ENCODE measurements at regions not wholly inside any gene's neighbourhood (a gene's known extent, or its start where the extent isn't known, plus 50 kb on each side); places are given as distances from the start of the nearest gene placed in this dataset.

- DNase-seq (ENCODE audit: low read depth, low spot score) = no peak
- TF ChIP-seq CTCF (IDR thresholded peaks at IDR 0.05; ENCODE audit: low read depth, low read length) = no peak
- in situ Hi-C loops (cut with HindIII; ENCODE audit: low sequenced_read_pairs) = no loop called here
- H3K4me3 ChIP-seq (ENCODE audit: low read depth, low read length) = no peak overlapping the region
Measured at GRCh38 chr5:3068401-3068800, 316.9 kb upstream of the IRX2 start.

GRCh38 chr5:3060283-3060682 is 308.8 kb upstream of the IRX2 start:
- no peak overlapping the region for H3K4me3 ChIP-seq (ENCODE audit: low read depth, low read length)
- DNase-seq (ENCODE audit: low read depth, low spot score) = no peak
- no peak for TF ChIP-seq CTCF (IDR thresholded peaks at IDR 0.05; ENCODE audit: low read depth, low read length)
- in situ Hi-C loops (cut with HindIII; ENCODE audit: low sequenced_read_pairs) = no loop called here

GRCh38 chr5:3059488-3059887 is 308.0 kb upstream of the IRX2 start:
- no peak for DNase-seq (ENCODE audit: low read depth, low spot score)
- H3K4me3 ChIP-seq (ENCODE audit: low read depth, low read length) = no peak overlapping the region
- TF ChIP-seq CTCF (IDR thresholded peaks at IDR 0.05; ENCODE audit: low read depth, low read length) = no peak
- in situ Hi-C loops (cut with HindIII; ENCODE audit: low sequenced_read_pairs) = no loop called here

- in situ Hi-C loops (cut with HindIII; ENCODE audit: low sequenced_read_pairs) = no loop called here
- H3K4me3 ChIP-seq (ENCODE audit: low read depth, low read length) = no peak overlapping the region
- no peak for TF ChIP-seq CTCF (IDR thresholded peaks at IDR 0.05; ENCODE audit: low read depth, low read length)
- no peak for DNase-seq (ENCODE audit: low read depth, low spot score)
Measured at GRCh38 chr5:3058942-3059341, 307.5 kb upstream of the IRX2 start.

- no peak overlapping the region for H3K4me3 ChIP-seq (ENCODE audit: low read depth, low read length)
- in situ Hi-C loops (cut with HindIII; ENCODE audit: low sequenced_read_pairs) = no loop called here
- TF ChIP-seq CTCF (IDR thresholded peaks at IDR 0.05; ENCODE audit: low read depth, low read length) = no peak
- no peak for DNase-seq (ENCODE audit: low read depth, low spot score)
Measured at GRCh38 chr5:3056866-3057265, 305.4 kb upstream of the IRX2 start.

GRCh38 chr5:3051400-3051799 is 299.9 kb upstream of the IRX2 start:
- no peak overlapping the region for H3K4me3 ChIP-seq (ENCODE audit: low read depth, low read length)
- TF ChIP-seq CTCF (IDR thresholded peaks at IDR 0.05; ENCODE audit: low read depth, low read length) = no peak
- DNase-seq (ENCODE audit: low read depth, low spot score) = no peak
- in situ Hi-C loops (cut with HindIII; ENCODE audit: low sequenced_read_pairs) = no loop called here

GRCh38 chr5:3050863-3051262 is 299.4 kb upstream of the IRX2 start:
- no peak overlapping the region for H3K4me3 ChIP-seq (ENCODE audit: low read depth, low read length)
- in situ Hi-C loops (cut with HindIII; ENCODE audit: low sequenced_read_pairs) = no loop called here
- no peak for TF ChIP-seq CTCF (IDR thresholded peaks at IDR 0.05; ENCODE audit: low read depth, low read length)
- DNase-seq (ENCODE audit: low read depth, low spot score) = no peak

Measured in astrocyte of the spinal cord (primary cell).